GM23338 (cell line): ENCODE measurements at regions not wholly inside any gene's neighbourhood (a gene's known extent, or its start where the extent isn't known, plus 50 kb on each side); places are given as distances from the start of the nearest gene placed in this dataset.

ENCODE experiments used
- ATAC-seq: fragments of 200-7000 bp; cut with Tn5 transposase; 3 replicates; pipeline ENCODE4 v1.9.1; 2020
- DNase-seq: peaks from one replicate; pipeline ENCODE4 v3.0.0-alpha.2; 2015; ENCODE audit warnings: low spot score
- H2AFZ ChIP-seq: fragments of 200-600 bp; sonication (generic); 2 replicates; pipeline ENCODE4 v1.8.0; 2016; ENCODE audit warnings: antibody characterized with exemption, mild to moderate bottlenecking, moderate library complexity
- H3F3A ChIP-seq: fragments of 200-600 bp; sonication (generic); replicated peaks from 2 replicates; pipeline ENCODE4 v1.8.0; 2017; ENCODE audit warnings: antibody characterized with exemption, mixed run types, low read depth
- H3K27ac ChIP-seq: fragments of 200-600 bp; sonication (generic); 2 replicates; pipeline ENCODE4 v1.6.1; 2016; ENCODE audit warnings: low read depth
- H3K27me3 ChIP-seq: fragments of 200-600 bp; sonication (generic); 2 replicates; pipeline ENCODE4 v1.8.0; 2016; ENCODE audit warnings: mild to moderate bottlenecking, mixed run types, moderate library complexity; ENCODE audit not compliant: insufficient read depth
- H3K36me3 ChIP-seq: fragments of 200-600 bp; sonication (generic); 2 replicates; pipeline ENCODE4 v1.8.0; 2016; ENCODE audit warnings: mild to moderate bottlenecking; ENCODE audit not compliant: insufficient read depth
- H3K4me1 ChIP-seq: fragments of 200-600 bp; sonication (generic); 2 replicates; pipeline ENCODE4 v1.8.0; 2016; ENCODE audit warnings: mild to moderate bottlenecking, moderate library complexity; ENCODE audit not compliant: insufficient read depth
- H3K4me2 ChIP-seq: fragments of 200-600 bp; sonication (generic); 2 replicates; pipeline ENCODE4 v1.7.1; 2017; ENCODE audit warnings: mixed run types
- H3K4me3 ChIP-seq: fragments of 200-600 bp; sonication (generic); 2 replicates; pipeline ENCODE4 v1.6.1; 2016; ENCODE audit warnings: mixed run types
- H3K79me2 ChIP-seq: fragments of 200-600 bp; sonication (generic); replicated peaks from 2 replicates; pipeline ENCODE4 v1.8.0; 2017; ENCODE audit warnings: mild to moderate bottlenecking; ENCODE audit not compliant: insufficient read depth
- H3K9me2 ChIP-seq: fragments of 200-600 bp; sonication (generic); 2 replicates; pipeline ENCODE4 v1.8.0; 2017; ENCODE audit not compliant: insufficient read depth
- H4K20me1 ChIP-seq: fragments of 200-600 bp; sonication (generic); replicated peaks from 2 replicates; pipeline ENCODE4 v1.8.0; 2017; ENCODE audit warnings: mild to moderate bottlenecking; ENCODE audit not compliant: insufficient read depth
- H3K27ac Mint-ChIP-seq: 2 replicates; pipeline ENCODE4 v1.8.0; 2020; ENCODE audit warnings: inconsistent platforms, mild to moderate bottlenecking, moderate library complexity, mixed read lengths
- H3K27me3 Mint-ChIP-seq: 3 replicates; pipeline ENCODE4 v1.8.0; 2022; ENCODE audit warnings: low read depth, mild to moderate bottlenecking, moderate library complexity, mixed read lengths, inconsistent platforms; ENCODE audit not compliant: insufficient read depth, poor library complexity
- H3K36me3 Mint-ChIP-seq: 3 replicates; pipeline ENCODE4 v1.8.0; 2021; ENCODE audit warnings: low read depth, mild to moderate bottlenecking, inconsistent platforms, moderate library complexity, mixed read lengths
- H3K4me1 Mint-ChIP-seq: 3 replicates; pipeline ENCODE4 v1.8.0; 2020; ENCODE audit warnings: mild to moderate bottlenecking, inconsistent platforms, mixed read lengths
- H3K4me3 Mint-ChIP-seq: 3 replicates; pipeline ENCODE4 v1.8.0; 2021; ENCODE audit warnings: moderate library complexity, mild to moderate bottlenecking, inconsistent platforms, mixed read lengths
- H3K9me3 Mint-ChIP-seq: 3 replicates; pipeline ENCODE4 v1.8.0; 2020; ENCODE audit warnings: moderate library complexity, mild to moderate bottlenecking, inconsistent platforms, mixed read lengths
- ETS1 ChIP-seq: IDR thresholded peaks from 2 replicates; pipeline ENCODE4 v1.6.1; 2016; ENCODE audit warnings: antibody characterized with exemption
- NANOG ChIP-seq: IDR thresholded peaks from 2 replicates; pipeline ENCODE4 v1.6.1; 2016; ENCODE audit warnings: antibody characterized with exemption, borderline replicate concordance
- STAT1 ChIP-seq: IDR thresholded peaks from one replicate; pipeline ENCODE4 v1.6.1; 2016; ENCODE audit warnings: antibody characterized with exemption; ENCODE audit not compliant: unreplicated experiment
- TF ChIP-seq, protein P1 (sequence below): fragments of 250-450 bp; sonication (Bioruptor Pico); IDR thresholded peaks from 2 replicates; pipeline ENCODE4 v1.5.0; 2020; ENCODE audit warnings: mild to moderate bottlenecking, moderate library complexity

GRCh38 chr5:56386046-56386445 lies 152.9 kb upstream of the ANKRD55 start:
- no peak for DNase-seq

More at GRCh38 chr5:56386046-56386445, 152.9 kb upstream of the ANKRD55 start:
- Histone ChIP-seq H3K4me1 (peaks cover 5% of the 10 kb centered on the region), H2AFZ (no peak overlapping the region), H3K27ac (no peak overlapping the region), H3F3A (no peaks in the 10 kb centered on the region), H3K9me2 (no peaks in the 10 kb centered on the region), H4K20me1 (no peaks in the 10 kb centered on the region), H3K4me3 (no peak overlapping the region), H3K79me2 (no peaks in the 10 kb centered on the region), H3K4me2 (no peak overlapping the region), H3K27me3 (no peaks in the 10 kb centered on the region), H3K36me3 (no peaks in the 10 kb centered on the region)
- no peak overlapping the region for H3K4me3 Mint-ChIP-seq
- ATAC-seq = no peak
- peaks cover 5% of the 10 kb centered on the region for H3K4me1 Mint-ChIP-seq
- H3K36me3 Mint-ChIP-seq = no peaks in the 10 kb centered on the region
- TF ChIP-seq NANOG (no peak), STAT1 (no peak), ETS1 (no peak)
- TF ChIP-seq, protein P1, sequence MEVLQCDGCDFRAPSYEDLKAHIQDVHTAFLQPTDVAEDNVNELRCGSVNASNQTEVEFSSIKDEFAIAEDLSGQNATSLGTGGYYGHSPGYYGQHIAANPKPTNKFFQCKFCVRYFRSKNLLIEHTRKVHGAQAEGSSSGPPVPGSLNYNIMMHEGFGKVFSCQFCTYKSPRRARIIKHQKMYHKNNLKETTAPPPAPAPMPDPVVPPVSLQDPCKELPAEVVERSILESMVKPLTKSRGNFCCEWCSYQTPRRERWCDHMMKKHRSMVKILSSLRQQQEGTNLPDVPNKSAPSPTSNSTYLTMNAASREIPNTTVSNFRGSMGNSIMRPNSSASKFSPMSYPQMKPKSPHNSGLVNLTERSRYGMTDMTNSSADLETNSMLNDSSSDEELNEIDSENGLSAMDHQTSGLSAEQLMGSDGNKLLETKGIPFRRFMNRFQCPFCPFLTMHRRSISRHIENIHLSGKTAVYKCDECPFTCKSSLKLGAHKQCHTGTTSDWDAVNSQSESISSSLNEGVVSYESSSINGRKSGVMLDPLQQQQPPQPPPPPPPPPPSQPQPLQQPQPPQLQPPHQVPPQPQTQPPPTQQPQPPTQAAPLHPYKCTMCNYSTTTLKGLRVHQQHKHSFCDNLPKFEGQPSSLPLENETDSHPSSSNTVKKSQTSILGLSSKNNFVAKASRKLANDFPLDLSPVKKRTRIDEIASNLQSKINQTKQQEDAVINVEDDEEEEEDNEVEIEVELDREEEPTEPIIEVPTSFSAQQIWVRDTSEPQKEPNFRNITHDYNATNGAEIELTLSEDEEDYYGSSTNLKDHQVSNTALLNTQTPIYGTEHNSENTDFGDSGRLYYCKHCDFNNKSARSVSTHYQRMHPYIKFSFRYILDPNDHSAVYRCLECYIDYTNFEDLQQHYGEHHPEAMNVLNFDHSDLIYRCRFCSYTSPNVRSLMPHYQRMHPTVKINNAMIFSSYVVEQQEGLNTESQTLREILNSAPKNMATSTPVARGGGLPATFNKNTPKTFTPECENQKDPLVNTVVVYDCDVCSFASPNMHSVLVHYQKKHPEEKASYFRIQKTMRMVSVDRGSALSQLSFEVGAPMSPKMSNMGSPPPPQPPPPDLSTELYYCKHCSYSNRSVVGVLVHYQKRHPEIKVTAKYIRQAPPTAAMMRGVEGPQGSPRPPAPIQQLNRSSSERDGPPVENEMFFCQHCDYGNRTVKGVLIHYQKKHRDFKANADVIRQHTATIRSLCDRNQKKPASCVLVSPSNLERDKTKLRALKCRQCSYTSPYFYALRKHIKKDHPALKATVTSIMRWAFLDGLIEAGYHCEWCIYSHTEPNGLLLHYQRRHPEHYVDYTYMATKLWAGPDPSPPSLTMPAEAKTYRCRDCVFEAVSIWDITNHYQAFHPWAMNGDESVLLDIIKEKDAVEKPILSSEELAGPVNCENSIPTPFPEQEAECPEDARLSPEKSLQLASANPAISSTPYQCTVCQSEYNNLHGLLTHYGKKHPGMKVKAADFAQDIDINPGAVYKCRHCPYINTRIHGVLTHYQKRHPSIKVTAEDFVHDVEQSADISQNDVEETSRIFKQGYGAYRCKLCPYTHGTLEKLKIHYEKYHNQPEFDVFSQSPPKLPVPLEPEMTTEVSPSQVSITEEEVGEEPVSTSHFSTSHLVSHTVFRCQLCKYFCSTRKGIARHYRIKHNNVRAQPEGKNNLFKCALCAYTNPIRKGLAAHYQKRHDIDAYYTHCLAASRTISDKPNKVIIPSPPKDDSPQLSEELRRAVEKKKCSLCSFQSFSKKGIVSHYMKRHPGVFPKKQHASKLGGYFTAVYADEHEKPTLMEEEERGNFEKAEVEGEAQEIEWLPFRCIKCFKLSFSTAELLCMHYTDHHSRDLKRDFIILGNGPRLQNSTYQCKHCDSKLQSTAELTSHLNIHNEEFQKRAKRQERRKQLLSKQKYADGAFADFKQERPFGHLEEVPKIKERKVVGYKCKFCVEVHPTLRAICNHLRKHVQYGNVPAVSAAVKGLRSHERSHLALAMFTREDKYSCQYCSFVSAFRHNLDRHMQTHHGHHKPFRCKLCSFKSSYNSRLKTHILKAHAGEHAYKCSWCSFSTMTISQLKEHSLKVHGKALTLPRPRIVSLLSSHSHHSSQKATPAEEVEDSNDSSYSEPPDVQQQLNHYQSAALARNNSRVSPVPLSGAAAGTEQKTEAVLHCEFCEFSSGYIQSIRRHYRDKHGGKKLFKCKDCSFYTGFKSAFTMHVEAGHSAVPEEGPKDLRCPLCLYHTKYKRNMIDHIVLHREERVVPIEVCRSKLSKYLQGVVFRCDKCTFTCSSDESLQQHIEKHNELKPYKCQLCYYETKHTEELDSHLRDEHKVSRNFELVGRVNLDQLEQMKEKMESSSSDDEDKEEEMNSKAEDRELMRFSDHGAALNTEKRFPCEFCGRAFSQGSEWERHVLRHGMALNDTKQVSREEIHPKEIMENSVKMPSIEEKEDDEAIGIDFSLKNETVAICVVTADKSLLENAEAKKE (CRISPR knock-in tag) = no peak
- H3K9me3 Mint-ChIP-seq = no peaks in the 10 kb centered on the region
- no peak overlapping the region for H3K27ac Mint-ChIP-seq
- peaks cover 3% of the 10 kb centered on the region for H3K27me3 Mint-ChIP-seq
